ENCODE measurements at regions not wholly inside any gene's neighbourhood (a gene's known extent, or its start where the extent isn't known, plus 50 kb on each side); places are given as distances from the start of the nearest gene placed in this dataset.

- H3K9me3 Mint-ChIP-seq: no peaks in the 10 kb centered on the region
- intact Hi-C loops (cut with micrococcal nuclease): no loop called here
- H3K27ac Mint-ChIP-seq: no peak overlapping the region
- no peak overlapping the region for H3K4me3 Mint-ChIP-seq
- no peaks in the 10 kb centered on the region for H3K27me3 Mint-ChIP-seq
- no peaks in the 10 kb centered on the region for H3K36me3 Mint-ChIP-seq (ENCODE audit: low read depth)
- no peaks in the 10 kb centered on the region for H3K4me1 Mint-ChIP-seq (ENCODE audit: low read depth)
Observed at GRCh38 chr2:155841442-155841841, 491.1 kb downstream of the NR4A2 start.

- Mint-ChIP-seq H3K4me1 (ENCODE audit: low read depth) (no peaks in the 10 kb centered on the region), H3K9me3 (no peaks in the 10 kb centered on the region), H3K27ac (no peak overlapping the region), H3K4me3 (no peak overlapping the region), H3K27me3 (no peaks in the 10 kb centered on the region), H3K36me3 (ENCODE audit: low read depth) (no peaks in the 10 kb centered on the region)
- intact Hi-C loops (cut with micrococcal nuclease): no loop called here
Observed at GRCh38 chr2:155840661-155841060, 491.9 kb downstream of the NR4A2 start.

GRCh38 chr2:155839991-155840390 is 492.5 kb downstream of the NR4A2 start:
- no peak overlapping the region for H3K4me3 Mint-ChIP-seq
- H3K4me1 Mint-ChIP-seq (ENCODE audit: low read depth): no peaks in the 10 kb centered on the region
- no peaks in the 10 kb centered on the region for H3K9me3 Mint-ChIP-seq
- H3K27me3 Mint-ChIP-seq: no peaks in the 10 kb centered on the region
- intact Hi-C loops (cut with micrococcal nuclease): no loop called here
- no peak overlapping the region for H3K27ac Mint-ChIP-seq
- no peaks in the 10 kb centered on the region for H3K36me3 Mint-ChIP-seq (ENCODE audit: low read depth)

GRCh38 chr2:155839436-155839835 is 493.1 kb downstream of the NR4A2 start:
- Mint-ChIP-seq H3K27ac (no peak overlapping the region), H3K27me3 (no peaks in the 10 kb centered on the region), H3K4me3 (no peak overlapping the region), H3K9me3 (no peaks in the 10 kb centered on the region), H3K4me1 (ENCODE audit: low read depth) (no peaks in the 10 kb centered on the region), H3K36me3 (ENCODE audit: low read depth) (no peaks in the 10 kb centered on the region)
- intact Hi-C loops (cut with micrococcal nuclease): no loop called here

GRCh38 chr2:155836439-155836838 is 496.1 kb downstream of the NR4A2 start:
- Mint-ChIP-seq H3K4me3 (no peak overlapping the region), H3K4me1 (ENCODE audit: low read depth) (no peaks in the 10 kb centered on the region), H3K27ac (no peak overlapping the region), H3K27me3 (no peaks in the 10 kb centered on the region), H3K9me3 (no peaks in the 10 kb centered on the region), H3K36me3 (ENCODE audit: low read depth) (no peaks in the 10 kb centered on the region)
- intact Hi-C loops (cut with micrococcal nuclease): no loop called here

- Mint-ChIP-seq H3K4me1 (ENCODE audit: low read depth) (no peaks in the 10 kb centered on the region), H3K4me3 (no peak overlapping the region), H3K36me3 (ENCODE audit: low read depth) (no peaks in the 10 kb centered on the region), H3K9me3 (no peaks in the 10 kb centered on the region), H3K27ac (no peak overlapping the region), H3K27me3 (no peaks in the 10 kb centered on the region)
- intact Hi-C loops (cut with micrococcal nuclease): no loop called here
Observed at GRCh38 chr2:155830817-155831579, 501.5 kb downstream of the NR4A2 start.

GRCh38 chr2:155830351-155830750 is 502.2 kb downstream of the NR4A2 start:
- H3K9me3 Mint-ChIP-seq: no peaks in the 10 kb centered on the region
- intact Hi-C loops (cut with micrococcal nuclease): no loop called here
- H3K27me3 Mint-ChIP-seq: no peaks in the 10 kb centered on the region

GRCh38 chr2:155825876-155826275 is 506.6 kb downstream of the NR4A2 start:
- Mint-ChIP-seq H3K4me3 (no peak overlapping the region), H3K4me1 (ENCODE audit: low read depth) (no peaks in the 10 kb centered on the region), H3K9me3 (no peaks in the 10 kb centered on the region), H3K27me3 (no peaks in the 10 kb centered on the region), H3K36me3 (ENCODE audit: low read depth) (no peaks in the 10 kb centered on the region), H3K27ac (no peak overlapping the region)
- intact Hi-C loops (cut with micrococcal nuclease): no loop called here

More at GRCh38 chr2:155830351-155830750, 502.2 kb downstream of the NR4A2 start:
- no peaks in the 10 kb centered on the region for H3K36me3 Mint-ChIP-seq (ENCODE audit: low read depth)
- no peak overlapping the region for H3K27ac Mint-ChIP-seq
- H3K4me1 Mint-ChIP-seq (ENCODE audit: low read depth): no peaks in the 10 kb centered on the region
- H3K4me3 Mint-ChIP-seq: no peak overlapping the region

- no peaks in the 10 kb centered on the region for H3K9me3 Mint-ChIP-seq
- intact Hi-C loops (cut with micrococcal nuclease): loop anchor here (1.0 kb wide), 1 partner anchor 439 kb away; no protein-coding TSS in a partner anchor
- no peak overlapping the region for H3K27ac Mint-ChIP-seq
- H3K27me3 Mint-ChIP-seq: no peaks in the 10 kb centered on the region
- no peaks in the 10 kb centered on the region for H3K36me3 Mint-ChIP-seq (ENCODE audit: low read depth)
- no peaks in the 10 kb centered on the region for H3K4me1 Mint-ChIP-seq (ENCODE audit: low read depth)
- no peak overlapping the region for H3K4me3 Mint-ChIP-seq
Observed at GRCh38 chr2:155815851-155816250, 516.7 kb downstream of the NR4A2 start.

- Mint-ChIP-seq H3K4me1 (ENCODE audit: low read depth) (no peaks in the 10 kb centered on the region), H3K4me3 (no peak overlapping the region), H3K27me3 (no peaks in the 10 kb centered on the region), H3K36me3 (ENCODE audit: low read depth) (no peaks in the 10 kb centered on the region), H3K9me3 (no peaks in the 10 kb centered on the region), H3K27ac (no peak overlapping the region)
- intact Hi-C loops (cut with micrococcal nuclease): no loop called here
Observed at GRCh38 chr2:155815275-155815674, 517.2 kb downstream of the NR4A2 start.

GRCh38 chr2:155810411-155810810 is 522.1 kb downstream of the NR4A2 start:
- Mint-ChIP-seq H3K27me3 (no peaks in the 10 kb centered on the region), H3K9me3 (no peaks in the 10 kb centered on the region), H3K36me3 (ENCODE audit: low read depth) (no peaks in the 10 kb centered on the region), H3K4me3 (no peak overlapping the region), H3K27ac (no peak overlapping the region), H3K4me1 (ENCODE audit: low read depth) (no peaks in the 10 kb centered on the region)
- intact Hi-C loops (cut with micrococcal nuclease): no loop called here

- no peaks in the 10 kb centered on the region for H3K4me1 Mint-ChIP-seq (ENCODE audit: low read depth)
- H3K9me3 Mint-ChIP-seq: no peaks in the 10 kb centered on the region
- H3K27me3 Mint-ChIP-seq: no peaks in the 10 kb centered on the region
- H3K36me3 Mint-ChIP-seq (ENCODE audit: low read depth): no peaks in the 10 kb centered on the region
- intact Hi-C loops (cut with micrococcal nuclease): no loop called here
- H3K4me3 Mint-ChIP-seq: no peak overlapping the region
- no peak overlapping the region for H3K27ac Mint-ChIP-seq
Observed at GRCh38 chr2:155802888-155803287, 529.6 kb downstream of the NR4A2 start.

GRCh38 chr2:155792666-155793065 is 539.9 kb downstream of the NR4A2 start:
- H3K27me3 Mint-ChIP-seq: no peaks in the 10 kb centered on the region
- no peak overlapping the region for H3K27ac Mint-ChIP-seq
- H3K4me3 Mint-ChIP-seq: no peak overlapping the region
- H3K36me3 Mint-ChIP-seq (ENCODE audit: low read depth): no peaks in the 10 kb centered on the region
- intact Hi-C loops (cut with micrococcal nuclease): no loop called here
- H3K4me1 Mint-ChIP-seq (ENCODE audit: low read depth): no peaks in the 10 kb centered on the region
- H3K9me3 Mint-ChIP-seq: peaks cover 35% of the 10 kb centered on the region

- H3K36me3 Mint-ChIP-seq (ENCODE audit: low read depth): no peaks in the 10 kb centered on the region
- intact Hi-C loops (cut with micrococcal nuclease): no loop called here
- H3K27me3 Mint-ChIP-seq: no peaks in the 10 kb centered on the region
- no peaks in the 10 kb centered on the region for H3K4me1 Mint-ChIP-seq (ENCODE audit: low read depth)
- H3K4me3 Mint-ChIP-seq: no peak overlapping the region
- H3K27ac Mint-ChIP-seq: no peak overlapping the region
- peaks cover 15% of the 10 kb centered on the region for H3K9me3 Mint-ChIP-seq
Observed at GRCh38 chr2:155770516-155770915, 562.0 kb downstream of the NR4A2 start.

Measured in dendritic cell treated with granulocyte-macrophage colony-stimulating factor and Interleukin-4, amounts not matched to agents 40 ng/mL and 50 ng/mL, for 4 days (primary cell).